ENCODE measurements at regions not wholly inside any gene's neighbourhood (a gene's known extent, or its start where the extent isn't known, plus 50 kb on each side); places are given as distances from the start of the nearest gene placed in this dataset.

GRCh38 chr10:29163746-29164145, 125.1 kb upstream of the LYZL1 start:
- TF ChIP-seq NR2F2 (IDR thresholded peaks at IDR 0.05) (no peak), HNF4G (IDR thresholded peaks at IDR 0.05) (no peak), RXRA (IDR thresholded peaks at IDR 0.05) (no peak), FOXA2 (IDR thresholded peaks at IDR 0.05) (no peak), RAD21 (IDR thresholded peaks at IDR 0.05) (no peak), CTCF (IDR thresholded peaks at IDR 0.05; ENCODE audit: low read depth, low read length, missing input control) (no peak)
- Histone ChIP-seq H3K9ac (ENCODE audit: low read depth in 1 of 2, low read length in 2 of 2) (no peak overlapping the region), H3K4me3 (ENCODE audit: low read depth in 1 of 3, low read length in 3 of 3) (no peak overlapping the region), H3K27ac (ENCODE audit: low read depth in 1 of 2, low read length in 2 of 2) (no peak overlapping the region), H3K36me3 (ENCODE audit: control insufficient read depth in 4 of 4, insufficient read depth in 3 of 4, low read depth in 1 of 4, low read length in 3 of 4) (no peaks in the 10 kb centered on the region), H3K4me1 (ENCODE audit: control insufficient read depth in 4 of 4, insufficient read depth in 4 of 4, low read length in 3 of 4) (no peaks in the 10 kb centered on the region), H3K9me3 (ENCODE audit: control insufficient read depth in 4 of 4, low read length in 3 of 4) (peaks cover 0 to 10% (median 2%) of the 10 kb centered on the region in 4 donors), H3K27me3 (ENCODE audit: control insufficient read depth in 4 of 4, insufficient read depth in 4 of 4, low read length in 3 of 4) (no peaks in the 10 kb centered on the region)
- DNase-seq (ENCODE audit: low spot score): no peak
- 66% methylated on average over 2 of the region's 2 CpGs for WGBS

DNA sequence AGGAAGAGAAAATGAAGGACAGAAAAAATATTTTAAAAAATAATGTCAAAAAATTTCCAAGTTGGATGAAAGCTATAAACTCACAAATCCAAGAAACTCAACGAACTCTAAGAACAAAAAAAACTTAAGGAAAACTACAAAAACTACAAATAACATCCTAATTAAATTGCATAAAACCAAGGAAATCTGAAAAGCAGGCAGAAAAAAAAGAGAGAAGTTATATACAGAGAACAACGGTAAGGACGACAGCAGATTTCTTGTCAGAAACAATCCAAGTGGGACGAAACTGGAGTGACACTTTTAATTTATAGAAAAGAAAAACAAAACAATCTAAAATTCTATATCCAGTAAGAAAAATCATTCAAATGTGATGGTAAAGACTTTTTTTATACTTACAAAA, 122.2 kb upstream of the LYZL1 start:
- 82% methylated on average over 4 of the region's 4 CpGs for WGBS
- no peaks in the 10 kb centered on the region for H3K27me3 ChIP-seq (ENCODE audit: control insufficient read depth in 4 of 4, insufficient read depth in 4 of 4, low read length in 3 of 4)
- no peaks in the 10 kb centered on the region for H3K4me1 ChIP-seq (ENCODE audit: control insufficient read depth in 4 of 4, insufficient read depth in 4 of 4, low read length in 3 of 4)
- no peak overlapping the region for H3K9ac ChIP-seq (ENCODE audit: low read depth in 1 of 2, low read length in 2 of 2)
- TF ChIP-seq ATF3 (IDR thresholded peaks at IDR 0.05) (no peak), RXRA (IDR thresholded peaks at IDR 0.05) (no peak), FOXA1 (IDR thresholded peaks at IDR 0.05) (no peak), TAF1 (conservative IDR thresholded peaks at IDR 0.05) (no peak), HNF4G (IDR thresholded peaks at IDR 0.05) (no peak), NR2F2 (IDR thresholded peaks at IDR 0.05) (no peak)
- TF ChIP-seq, protein P1, sequence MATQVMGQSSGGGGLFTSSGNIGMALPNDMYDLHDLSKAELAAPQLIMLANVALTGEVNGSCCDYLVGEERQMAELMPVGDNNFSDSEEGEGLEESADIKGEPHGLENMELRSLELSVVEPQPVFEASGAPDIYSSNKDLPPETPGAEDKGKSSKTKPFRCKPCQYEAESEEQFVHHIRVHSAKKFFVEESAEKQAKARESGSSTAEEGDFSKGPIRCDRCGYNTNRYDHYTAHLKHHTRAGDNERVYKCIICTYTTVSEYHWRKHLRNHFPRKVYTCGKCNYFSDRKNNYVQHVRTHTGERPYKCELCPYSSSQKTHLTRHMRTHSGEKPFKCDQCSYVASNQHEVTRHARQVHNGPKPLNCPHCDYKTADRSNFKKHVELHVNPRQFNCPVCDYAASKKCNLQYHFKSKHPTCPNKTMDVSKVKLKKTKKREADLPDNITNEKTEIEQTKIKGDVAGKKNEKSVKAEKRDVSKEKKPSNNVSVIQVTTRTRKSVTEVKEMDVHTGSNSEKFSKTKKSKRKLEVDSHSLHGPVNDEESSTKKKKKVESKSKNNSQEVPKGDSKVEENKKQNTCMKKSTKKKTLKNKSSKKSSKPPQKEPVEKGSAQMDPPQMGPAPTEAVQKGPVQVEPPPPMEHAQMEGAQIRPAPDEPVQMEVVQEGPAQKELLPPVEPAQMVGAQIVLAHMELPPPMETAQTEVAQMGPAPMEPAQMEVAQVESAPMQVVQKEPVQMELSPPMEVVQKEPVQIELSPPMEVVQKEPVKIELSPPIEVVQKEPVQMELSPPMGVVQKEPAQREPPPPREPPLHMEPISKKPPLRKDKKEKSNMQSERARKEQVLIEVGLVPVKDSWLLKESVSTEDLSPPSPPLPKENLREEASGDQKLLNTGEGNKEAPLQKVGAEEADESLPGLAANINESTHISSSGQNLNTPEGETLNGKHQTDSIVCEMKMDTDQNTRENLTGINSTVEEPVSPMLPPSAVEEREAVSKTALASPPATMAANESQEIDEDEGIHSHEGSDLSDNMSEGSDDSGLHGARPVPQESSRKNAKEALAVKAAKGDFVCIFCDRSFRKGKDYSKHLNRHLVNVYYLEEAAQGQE (IDR thresholded peaks at IDR 0.05): no peak
- no peak for DNase-seq (ENCODE audit: low spot score)
- no peak overlapping the region for H3K27ac ChIP-seq (ENCODE audit: low read depth in 1 of 2, low read length in 2 of 2)
- H3K9me3 ChIP-seq (ENCODE audit: control insufficient read depth in 4 of 4, low read length in 3 of 4): peaks cover 1 to 15% (median 7%) of the 10 kb centered on the region in 4 donors
- no peak overlapping the region for H3K4me3 ChIP-seq (ENCODE audit: low read depth in 1 of 3, low read length in 3 of 3)
- no peaks in the 10 kb centered on the region for H3K36me3 ChIP-seq (ENCODE audit: control insufficient read depth in 4 of 4, insufficient read depth in 3 of 4, low read depth in 1 of 4, low read length in 3 of 4)

GRCh38 chr10:29169021-29169420, 119.8 kb upstream of the LYZL1 start:
- DNase-seq (ENCODE audit: low spot score): no peak
- H3K4me1 ChIP-seq (ENCODE audit: control insufficient read depth in 4 of 4, insufficient read depth in 4 of 4, low read length in 3 of 4): no peaks in the 10 kb centered on the region
- H3K27me3 ChIP-seq (ENCODE audit: control insufficient read depth in 4 of 4, insufficient read depth in 4 of 4, low read length in 3 of 4): no peaks in the 10 kb centered on the region
- no peak overlapping the region for H3K27ac ChIP-seq (ENCODE audit: low read depth in 1 of 2, low read length in 2 of 2)
- peaks cover 1 to 15% (median 7%) of the 10 kb centered on the region in 4 donors for H3K9me3 ChIP-seq (ENCODE audit: control insufficient read depth in 4 of 4, low read length in 3 of 4)
- no peaks in the 10 kb centered on the region for H3K36me3 ChIP-seq (ENCODE audit: control insufficient read depth in 4 of 4, insufficient read depth in 3 of 4, low read depth in 1 of 4, low read length in 3 of 4)
- WGBS: 94% methylated on average over 2 of the region's 2 CpGs
- H3K9ac ChIP-seq (ENCODE audit: low read depth in 1 of 2, low read length in 2 of 2): no peak overlapping the region
- H3K4me3 ChIP-seq (ENCODE audit: low read depth in 1 of 3, low read length in 3 of 3): no peak overlapping the region
- TF ChIP-seq TAF1 (conservative IDR thresholded peaks at IDR 0.05) (no peak), FOXA1 (IDR thresholded peaks at IDR 0.05) (no peak), FOXA2 (IDR thresholded peaks at IDR 0.05) (no peak), SP1 (IDR thresholded peaks at IDR 0.05) (no peak), NR2F2 (IDR thresholded peaks at IDR 0.05) (no peak), YY1 (IDR thresholded peaks at IDR 0.05) (no peak), GABPA (IDR thresholded peaks at IDR 0.05 in 1 of 2, conservative IDR thresholded peaks at IDR 0.05 in 1 of 2) (no peak), RAD21 (IDR thresholded peaks at IDR 0.05) (no peak), JUND (IDR thresholded peaks at IDR 0.05) (no peak), HNF4A (conservative IDR thresholded peaks at IDR 0.05) (no peak)
- TF ChIP-seq, protein P2, sequence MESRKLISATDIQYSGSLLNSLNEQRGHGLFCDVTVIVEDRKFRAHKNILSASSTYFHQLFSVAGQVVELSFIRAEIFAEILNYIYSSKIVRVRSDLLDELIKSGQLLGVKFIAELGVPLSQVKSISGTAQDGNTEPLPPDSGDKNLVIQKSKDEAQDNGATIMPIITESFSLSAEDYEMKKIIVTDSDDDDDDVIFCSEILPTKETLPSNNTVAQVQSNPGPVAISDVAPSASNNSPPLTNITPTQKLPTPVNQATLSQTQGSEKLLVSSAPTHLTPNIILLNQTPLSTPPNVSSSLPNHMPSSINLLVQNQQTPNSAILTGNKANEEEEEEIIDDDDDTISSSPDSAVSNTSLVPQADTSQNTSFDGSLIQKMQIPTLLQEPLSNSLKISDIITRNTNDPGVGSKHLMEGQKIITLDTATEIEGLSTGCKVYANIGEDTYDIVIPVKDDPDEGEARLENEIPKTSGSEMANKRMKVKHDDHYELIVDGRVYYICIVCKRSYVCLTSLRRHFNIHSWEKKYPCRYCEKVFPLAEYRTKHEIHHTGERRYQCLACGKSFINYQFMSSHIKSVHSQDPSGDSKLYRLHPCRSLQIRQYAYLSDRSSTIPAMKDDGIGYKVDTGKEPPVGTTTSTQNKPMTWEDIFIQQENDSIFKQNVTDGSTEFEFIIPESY (IDR thresholded peaks at IDR 0.05): no peak
- TF ChIP-seq, protein P1 (IDR thresholded peaks at IDR 0.05): no peak
